Upper lobe of left lung (tissue), 4 donors: ENCODE measurements at regions not wholly inside any gene's neighbourhood (a gene's known extent, or its start where the extent isn't known, plus 50 kb on each side); places are given as distances from the start of the nearest gene placed in this dataset.

ENCODE experiments used
- CTCF ChIP-seq, 6 experiments: fragments of 450-650 bp in 4 of 6; fragments of 200-600 bp in 2 of 6; sonication (generic) in 2 of 6; IDR thresholded peaks; one replicate each; pipeline ENCODE4 v1.5.1; 2016 to 2019; ENCODE audit warnings: antibody characterized with exemption in 6 of 6
- EP300 ChIP-seq, 4 donors: sonication (generic); formaldehyde crosslinking; IDR thresholded peaks; one replicate each; pipeline ENCODE4 v1.5.1; 2017; ENCODE audit warnings: antibody characterized with exemption in 4 of 4, control low read depth in 2 of 4
- POLR2A ChIP-seq, 4 donors: fragments of 450-650 bp; IDR thresholded peaks; one replicate each; pipeline ENCODE4 v1.5.1; 2016 to 2017; ENCODE audit warnings: antibody characterized with exemption in 4 of 4, mild to moderate bottlenecking in 2 of 4
- POLR2AphosphoS5 ChIP-seq, 2 donors: sonication (generic); formaldehyde crosslinking; IDR thresholded peaks; one replicate each; pipeline ENCODE4 v1.5.1; 2017; ENCODE audit warnings: antibody characterized with exemption in 2 of 2

GRCh38 chr1:25081496-25081895 is 150.8 kb downstream of the SYF2 start:
- no peak for TF ChIP-seq CTCF (IDR thresholded peaks at IDR 0.05)
- TF ChIP-seq EP300 (IDR thresholded peaks at IDR 0.05) = no peak
- no peak for TF ChIP-seq POLR2A (IDR thresholded peaks at IDR 0.05)
- TF ChIP-seq POLR2AphosphoS5 (IDR thresholded peaks at IDR 0.05) = no peak
